Activated CD4-positive, alpha-beta memory T cell treated with anti-CD3 and anti-CD28 coated beads for 36 hours (primary cell): ENCODE measurements at regions not wholly inside any gene's neighbourhood (a gene's known extent, or its start where the extent isn't known, plus 50 kb on each side); places are given as distances from the start of the nearest gene placed in this dataset.
"Not testable (repeated sequence)": the region's sequence is repeated elsewhere in the genome, so short reads cannot be mapped to it uniquely, and the experiment has no call there.

Experiments used
- CTCF ChIA-PET: fragments of 350-600 bp; sonication (Branson Sonifier 250); formaldehyde crosslinking; loops from one replicate; lab custom pipeline; 2021; ENCODE audit warnings: antibody characterized with exemption, inconsistent platforms; lab: Charles Lee
- POLR2A ChIA-PET: fragments of 350-600 bp; sonication (Branson Sonifier 250); formaldehyde crosslinking; loops from one replicate; lab custom pipeline; 2021; ENCODE audit warnings: antibody characterized with exemption; lab: Charles Lee
- DNase-seq: peaks from one replicate; pipeline ENCODE4 v3.0.0-alpha.2; 2020
- H3K27ac Mint-ChIP-seq: one replicate; pipeline ENCODE4 v1.8.0; 2021; ENCODE audit warnings: mixed read lengths
- H3K27me3 Mint-ChIP-seq: one replicate; pipeline ENCODE4 v1.8.0; 2021; ENCODE audit warnings: mixed read lengths
- H3K36me3 Mint-ChIP-seq: one replicate; pipeline ENCODE4 v1.8.0; 2021; ENCODE audit warnings: mixed read lengths
- H3K4me1 Mint-ChIP-seq: one replicate; pipeline ENCODE4 v1.8.0; 2021; ENCODE audit warnings: low read depth, mixed read lengths
- H3K4me3 Mint-ChIP-seq: one replicate; pipeline ENCODE4 v1.8.0; 2021; ENCODE audit warnings: mild to moderate bottlenecking, mixed read lengths
- H3K9me3 Mint-ChIP-seq: one replicate; pipeline ENCODE4 v1.8.0; 2021; ENCODE audit warnings: mixed read lengths
- intact Hi-C: fragments of 100-400 bp; cut with micrococcal nuclease; formaldehyde crosslinking; loops from one replicate; pipeline ENCODE4 v1.15.1; 2023

GRCh38 chr1:96465441-96465840, 256.1 kb upstream of the PTBP2 start:
- H3K4me3 Mint-ChIP-seq, result no peak overlapping the region
- H3K27me3 Mint-ChIP-seq, result no peaks in the 10 kb centered on the region
- ChIA-PET CTCF (no interaction called here), POLR2A (no interaction called here)
- no peak for DNase-seq
- H3K27ac Mint-ChIP-seq, result no peak overlapping the region
- H3K36me3 Mint-ChIP-seq, result no peaks in the 10 kb centered on the region
- no peaks in the 10 kb centered on the region for H3K4me1 Mint-ChIP-seq
- peaks cover 4% of the 10 kb centered on the region for H3K9me3 Mint-ChIP-seq
- intact Hi-C loops, result no loop called here

DNA sequence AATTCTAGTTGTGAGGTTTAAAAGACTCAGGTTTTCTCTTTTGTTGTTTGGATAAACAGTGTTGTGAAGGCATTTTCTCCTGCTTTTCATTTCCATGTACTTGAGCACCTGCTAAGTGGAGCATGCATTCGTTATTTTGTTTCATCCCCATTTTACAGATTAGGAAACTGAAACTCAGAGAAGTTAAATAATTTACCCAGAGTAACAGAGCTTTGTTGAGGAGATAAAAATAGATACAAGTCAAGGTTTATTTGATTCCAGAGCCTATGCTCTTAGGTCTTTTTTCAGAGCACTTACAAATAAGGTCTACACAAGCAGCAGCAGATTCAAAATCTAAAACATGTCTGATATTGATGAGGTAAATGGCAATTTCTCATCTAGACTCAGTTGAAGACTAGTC, 254.7 kb upstream of the PTBP2 start:
- H3K9me3 Mint-ChIP-seq, result peaks cover 7% of the 10 kb centered on the region
- no peak for DNase-seq
- intact Hi-C loops, result no loop called here
- no peaks in the 10 kb centered on the region for H3K4me1 Mint-ChIP-seq
- POLR2A ChIA-PET, result no interaction called here
- H3K4me3 Mint-ChIP-seq, result no peak overlapping the region
- CTCF ChIA-PET, result no interaction called here
- no peaks in the 10 kb centered on the region for H3K36me3 Mint-ChIP-seq
- H3K27ac Mint-ChIP-seq, result no peak overlapping the region
- no peaks in the 10 kb centered on the region for H3K27me3 Mint-ChIP-seq

- H3K27ac Mint-ChIP-seq, DNase-seq, H3K27me3 Mint-ChIP-seq, H3K9me3 Mint-ChIP-seq, CTCF ChIA-PET, H3K4me1 Mint-ChIP-seq, intact Hi-C loops, H3K36me3 Mint-ChIP-seq, H3K4me3 Mint-ChIP-seq, POLR2A ChIA-PET: not testable (repeated sequence)
Observed at GRCh38 chr1:96469726-96470125, 251.9 kb upstream of the PTBP2 start.

- H3K9me3 Mint-ChIP-seq, result peaks cover 7% of the 10 kb centered on the region
- intact Hi-C loops, result no loop called here
- no peaks in the 10 kb centered on the region for H3K36me3 Mint-ChIP-seq
- POLR2A ChIA-PET, result no interaction called here
- no peak overlapping the region for H3K27ac Mint-ChIP-seq
- no peaks in the 10 kb centered on the region for H3K27me3 Mint-ChIP-seq
- no peaks in the 10 kb centered on the region for H3K4me1 Mint-ChIP-seq
- DNase-seq, result no peak
- CTCF ChIA-PET, result no interaction called here
- H3K4me3 Mint-ChIP-seq, result no peak overlapping the region
Observed at GRCh38 chr1:96472471-96472870, 249.1 kb upstream of the PTBP2 start.

- no peaks in the 10 kb centered on the region for H3K27me3 Mint-ChIP-seq
- no peak for DNase-seq
- no peak overlapping the region for H3K27ac Mint-ChIP-seq
- H3K4me3 Mint-ChIP-seq, result no peak overlapping the region
- no peaks in the 10 kb centered on the region for H3K36me3 Mint-ChIP-seq
- H3K4me1 Mint-ChIP-seq, result no peaks in the 10 kb centered on the region
- CTCF ChIA-PET, result no interaction called here
- POLR2A ChIA-PET, result no interaction called here
- peaks cover 3% of the 10 kb centered on the region for H3K9me3 Mint-ChIP-seq
- intact Hi-C loops, result no loop called here
Observed at GRCh38 chr1:96473791-96474434, 247.7 kb upstream of the PTBP2 start.

DNA sequence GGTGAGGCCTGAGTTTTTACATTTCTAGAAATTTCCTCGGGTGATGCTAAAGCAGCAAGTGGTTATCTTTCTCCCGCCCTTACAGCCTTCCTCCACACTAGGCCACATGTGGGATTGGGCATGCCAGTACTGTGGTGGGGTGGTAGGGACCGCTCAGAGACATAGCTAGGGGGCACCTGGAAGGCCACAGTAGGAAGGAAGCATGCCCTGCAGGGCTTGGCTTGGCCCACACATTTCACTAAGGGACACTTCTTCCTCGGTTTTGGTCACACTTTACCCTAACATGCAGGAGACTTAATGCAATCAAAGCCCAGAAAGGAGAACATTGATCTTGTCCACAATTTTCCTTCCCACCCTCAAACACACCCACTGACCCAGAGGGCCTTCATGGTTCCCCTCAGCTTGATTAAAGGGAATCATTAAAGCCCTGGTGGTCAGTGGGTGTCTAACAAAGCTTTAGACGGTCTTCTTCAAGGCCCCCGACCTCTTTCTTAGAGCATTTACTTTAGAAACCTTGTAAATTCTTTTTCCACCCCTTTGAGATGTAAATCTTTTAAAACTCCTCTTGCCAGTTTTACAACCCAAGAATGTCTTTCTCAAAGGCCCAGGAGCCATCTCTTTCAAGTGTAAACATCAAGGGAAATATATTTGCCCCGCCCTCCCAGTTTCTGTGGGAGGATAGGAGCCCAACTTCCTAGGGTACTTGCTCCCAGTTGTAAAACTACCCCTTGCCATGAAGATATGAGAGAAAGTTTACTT, 246.4 kb upstream of the PTBP2 start:
- H3K4me1 Mint-ChIP-seq, result no peaks in the 10 kb centered on the region
- no peaks in the 10 kb centered on the region for H3K27me3 Mint-ChIP-seq
- intact Hi-C loops, result no loop called here
- H3K27ac Mint-ChIP-seq, result no peak overlapping the region
- ChIA-PET POLR2A (no interaction called here), CTCF (no interaction called here)
- no peak overlapping the region for H3K4me3 Mint-ChIP-seq
- no peaks in the 10 kb centered on the region for H3K36me3 Mint-ChIP-seq
- peaks cover 3% of the 10 kb centered on the region for H3K9me3 Mint-ChIP-seq
- DNase-seq, result no peak

DNA sequence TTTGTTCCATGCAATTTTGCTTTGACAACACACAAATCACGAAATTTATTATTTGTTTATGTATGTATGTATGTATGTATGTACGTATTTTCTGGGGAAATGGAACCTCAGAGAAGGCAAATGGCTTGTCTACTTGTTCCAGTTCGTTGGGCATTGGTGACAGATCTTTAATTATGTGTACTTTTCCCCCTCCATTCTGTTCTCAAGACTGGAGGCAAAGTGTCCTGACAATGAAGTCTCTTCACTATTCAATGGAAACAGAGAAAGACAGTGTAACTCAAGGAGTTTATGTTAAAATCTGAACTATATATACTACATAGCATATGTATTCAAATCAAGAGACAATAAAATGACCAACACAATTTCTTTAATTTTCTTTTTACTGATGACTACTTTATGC, 245.7 kb upstream of the PTBP2 start:
- intact Hi-C loops, result no loop called here
- ChIA-PET POLR2A (no interaction called here), CTCF (no interaction called here)
- no peak overlapping the region for H3K4me3 Mint-ChIP-seq
- no peaks in the 10 kb centered on the region for H3K4me1 Mint-ChIP-seq
- peaks cover 3% of the 10 kb centered on the region for H3K9me3 Mint-ChIP-seq
- H3K36me3 Mint-ChIP-seq, result no peaks in the 10 kb centered on the region
- no peaks in the 10 kb centered on the region for H3K27me3 Mint-ChIP-seq
- no peak for DNase-seq
- H3K27ac Mint-ChIP-seq, result no peak overlapping the region

DNA sequence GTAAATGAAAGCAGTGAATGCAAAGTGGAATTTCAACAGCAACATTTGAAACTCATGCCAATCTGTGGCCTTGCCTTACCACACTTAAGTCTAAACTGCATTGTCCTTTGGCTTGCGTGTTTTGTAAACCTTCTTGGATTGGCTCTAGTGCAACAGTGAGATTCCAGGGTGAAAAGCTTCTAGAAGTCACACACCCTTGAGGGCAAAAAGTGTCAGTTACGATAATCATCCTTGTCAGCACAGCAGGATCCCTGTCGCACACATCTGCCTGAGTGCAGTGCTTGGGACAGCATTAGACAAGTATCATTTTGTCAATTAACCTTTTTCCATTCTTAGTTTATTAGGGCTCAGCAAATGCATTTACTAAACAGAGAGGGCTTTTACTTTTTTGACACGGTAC, 243.4 kb upstream of the PTBP2 start:
- no peaks in the 10 kb centered on the region for H3K4me1 Mint-ChIP-seq
- CTCF ChIA-PET, result no interaction called here
- intact Hi-C loops, result no loop called here
- H3K36me3 Mint-ChIP-seq, result no peaks in the 10 kb centered on the region
- POLR2A ChIA-PET, result no interaction called here
- no peaks in the 10 kb centered on the region for H3K9me3 Mint-ChIP-seq
- DNase-seq, result no peak
- H3K4me3 Mint-ChIP-seq, result no peak overlapping the region
- no peak overlapping the region for H3K27ac Mint-ChIP-seq
- peaks cover 2% of the 10 kb centered on the region for H3K27me3 Mint-ChIP-seq

- intact Hi-C loops, result no loop called here
- H3K4me3 Mint-ChIP-seq, result no peak overlapping the region
- H3K27ac Mint-ChIP-seq, result no peak overlapping the region
- H3K27me3 Mint-ChIP-seq, result peaks cover 2% of the 10 kb centered on the region
- DNase-seq, result no peak
- ChIA-PET CTCF (no interaction called here), POLR2A (no interaction called here)
- H3K9me3 Mint-ChIP-seq, result no peaks in the 10 kb centered on the region
- H3K36me3 Mint-ChIP-seq, result no peaks in the 10 kb centered on the region
- no peaks in the 10 kb centered on the region for H3K4me1 Mint-ChIP-seq
Observed at GRCh38 chr1:96481409-96481808, 240.2 kb upstream of the PTBP2 start.

GRCh38 chr1:96482616-96483015, 239.0 kb upstream of the PTBP2 start:
- peaks cover 2% of the 10 kb centered on the region for H3K27me3 Mint-ChIP-seq
- H3K4me1 Mint-ChIP-seq, result no peaks in the 10 kb centered on the region
- no peak overlapping the region for H3K4me3 Mint-ChIP-seq
- ChIA-PET CTCF (no interaction called here), POLR2A (no interaction called here)
- no peaks in the 10 kb centered on the region for H3K36me3 Mint-ChIP-seq
- no peak overlapping the region for H3K27ac Mint-ChIP-seq
- intact Hi-C loops, result no loop called here
- DNase-seq, result no peak
- H3K9me3 Mint-ChIP-seq, result no peaks in the 10 kb centered on the region

DNA sequence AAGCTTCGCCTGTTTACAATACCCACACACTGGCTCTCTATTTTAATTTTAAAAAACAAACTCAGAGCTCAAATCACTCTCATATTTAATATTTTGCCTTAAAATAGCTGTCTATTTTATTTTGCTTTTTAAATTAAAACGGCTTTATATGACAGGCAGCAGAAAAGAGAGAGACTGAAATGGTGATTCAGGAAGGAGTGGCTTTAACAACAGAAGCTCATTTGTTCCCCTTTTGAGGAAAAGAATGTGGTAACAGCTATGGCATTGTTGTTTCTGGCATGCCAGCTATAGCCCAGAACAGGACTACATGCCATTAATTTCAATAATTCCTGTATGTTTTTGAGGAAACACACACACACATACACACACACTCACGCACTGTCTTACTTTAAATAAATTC, 234.2 kb upstream of the PTBP2 start:
- no peak for DNase-seq
- intact Hi-C loops, result no loop called here
- no peak overlapping the region for H3K4me3 Mint-ChIP-seq
- ChIA-PET CTCF (no interaction called here), POLR2A (no interaction called here)
- H3K36me3 Mint-ChIP-seq, result no peaks in the 10 kb centered on the region
- no peaks in the 10 kb centered on the region for H3K4me1 Mint-ChIP-seq
- peaks cover 2% of the 10 kb centered on the region for H3K27me3 Mint-ChIP-seq
- H3K9me3 Mint-ChIP-seq, result no peaks in the 10 kb centered on the region
- no peak overlapping the region for H3K27ac Mint-ChIP-seq

DNA sequence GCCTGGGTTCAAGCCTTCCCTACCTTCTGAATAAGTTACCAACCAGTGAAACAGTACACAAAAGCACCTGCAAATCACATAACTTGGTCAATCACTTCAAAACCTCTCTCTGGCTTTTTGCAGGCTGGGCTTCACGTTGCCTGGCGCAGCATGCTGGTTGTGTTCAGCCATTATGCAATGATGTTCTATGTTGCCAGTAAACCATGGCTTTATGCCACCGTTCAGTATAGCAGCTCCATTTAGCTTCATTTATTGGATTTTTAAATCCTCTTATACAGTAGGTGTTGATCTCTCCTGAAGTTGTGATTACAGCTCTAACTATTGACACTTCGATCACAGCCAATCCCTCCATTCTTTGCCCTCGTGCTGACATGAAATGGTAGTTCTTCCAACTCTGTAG, 233.6 kb upstream of the PTBP2 start:
- no peak overlapping the region for H3K4me3 Mint-ChIP-seq
- no peak overlapping the region for H3K27ac Mint-ChIP-seq
- intact Hi-C loops, result no loop called here
- no peaks in the 10 kb centered on the region for H3K36me3 Mint-ChIP-seq
- ChIA-PET CTCF (no interaction called here), POLR2A (no interaction called here)
- H3K4me1 Mint-ChIP-seq, result no peaks in the 10 kb centered on the region
- DNase-seq, result no peak
- no peaks in the 10 kb centered on the region for H3K9me3 Mint-ChIP-seq
- peaks cover 2% of the 10 kb centered on the region for H3K27me3 Mint-ChIP-seq

DNA sequence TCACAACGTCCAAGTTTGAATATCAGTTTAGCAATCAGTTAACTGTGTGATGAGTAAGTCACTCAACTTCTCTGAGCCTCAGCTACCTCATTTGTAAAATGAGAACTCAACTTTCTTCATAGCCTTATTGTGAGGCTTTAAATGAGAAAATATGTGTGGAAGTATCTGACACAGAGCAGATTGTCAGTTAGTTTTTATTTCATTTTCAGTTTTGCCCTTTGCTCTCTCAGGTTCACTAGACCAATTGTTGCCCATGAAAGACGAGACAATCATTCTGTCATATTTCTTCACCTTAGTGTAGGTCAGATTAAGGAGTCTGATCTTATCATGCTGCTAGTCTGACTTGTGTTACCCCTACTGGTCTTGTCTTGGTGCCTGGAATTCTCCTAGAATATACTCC, 232.8 kb upstream of the PTBP2 start:
- no peaks in the 10 kb centered on the region for H3K4me1 Mint-ChIP-seq
- ChIA-PET POLR2A (no interaction called here), CTCF (no interaction called here)
- no peaks in the 10 kb centered on the region for H3K9me3 Mint-ChIP-seq
- DNase-seq, result no peak
- H3K4me3 Mint-ChIP-seq, result no peak overlapping the region
- H3K36me3 Mint-ChIP-seq, result no peaks in the 10 kb centered on the region
- intact Hi-C loops, result no loop called here
- no peak overlapping the region for H3K27ac Mint-ChIP-seq
- H3K27me3 Mint-ChIP-seq, result peaks cover 2% of the 10 kb centered on the region
